PFSK-1 (cell line): ENCODE measurements at regions not wholly inside any gene's neighbourhood (a gene's known extent, or its start where the extent isn't known, plus 50 kb on each side); places are given as distances from the start of the nearest gene placed in this dataset.

Source experiments
- REST ChIP-seq, 2 experiments: IDR thresholded peaks; 2 replicates each; pipeline versions ENCODE4 v1.6.1 to v1.8.0; 2011 to 2012; ENCODE audit warnings: low read depth in 2 of 2, low read length in 2 of 2, control low read depth in 1 of 2, inconsistent platforms in 1 of 2, mild to moderate bottlenecking in 1 of 2, moderate library complexity in 1 of 2; ENCODE audit not compliant: insufficient read depth in 1 of 2
- TAF1 ChIP-seq: IDR thresholded peaks from 2 replicates; pipeline ENCODE4 v1.6.1; 2012; ENCODE audit warnings: low read length, control low read depth, borderline replicate concordance; ENCODE audit not compliant: insufficient read depth

DNA sequence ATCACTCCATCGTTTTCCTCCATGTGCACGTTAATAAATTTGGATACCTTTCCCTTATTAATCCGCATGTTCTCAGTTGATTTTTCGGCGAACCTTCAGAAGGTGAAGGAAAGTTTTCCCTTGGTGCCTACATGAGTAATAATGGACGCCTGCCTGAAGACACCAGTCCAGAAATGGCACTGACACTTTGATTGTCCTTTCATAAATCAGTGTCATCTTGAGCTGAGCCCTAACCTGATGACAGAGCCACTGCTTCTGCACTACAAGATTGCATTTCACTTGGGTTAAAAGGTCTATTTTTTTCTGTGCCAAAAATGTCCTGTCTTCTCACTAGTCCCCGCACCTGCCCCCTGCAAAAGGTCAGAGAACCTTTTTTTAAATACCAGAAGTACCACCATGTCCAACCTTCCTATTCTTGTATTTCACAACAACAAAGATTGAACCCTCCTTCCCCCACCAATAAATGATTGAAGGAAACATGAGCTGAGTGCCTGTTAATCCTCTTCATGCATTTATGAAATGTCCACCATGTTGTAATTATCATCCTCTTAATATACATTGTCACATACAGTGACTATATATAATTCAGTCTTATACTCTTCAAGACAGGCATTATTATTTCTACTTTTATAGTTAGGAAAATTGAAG is 219.9 kb upstream of the UBASH3B start:
- TF ChIP-seq REST (IDR thresholded peaks at IDR 0.05; ENCODE audit: insufficient read depth in 1 of 2, low read depth in 2 of 2, low read length in 2 of 2) (no peak), TAF1 (no peak)
